ENCODE measurements at regions not wholly inside any gene's neighbourhood (a gene's known extent, or its start where the extent isn't known, plus 50 kb on each side); places are given as distances from the start of the nearest gene placed in this dataset.

DNA sequence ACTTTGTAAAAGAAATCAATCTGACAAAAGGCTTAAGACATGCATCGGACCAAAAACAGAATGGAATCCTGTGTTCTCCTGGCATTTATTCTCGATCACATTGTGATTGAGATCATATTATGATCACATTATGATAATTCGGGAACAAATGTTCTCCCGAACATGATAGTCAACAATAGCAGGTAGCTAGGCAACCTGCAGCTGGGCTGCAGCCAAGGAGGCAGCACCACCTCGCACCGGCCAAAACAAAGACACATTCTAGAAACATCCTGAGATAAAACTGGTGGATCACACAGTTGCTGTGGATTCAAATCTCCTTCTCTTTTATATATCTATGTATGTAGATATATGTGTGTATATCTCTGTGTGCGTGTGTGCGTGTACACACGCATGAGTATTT lies 480.6 kb upstream of the CYLC2 start:
- TF ChIP-seq, protein P1, sequence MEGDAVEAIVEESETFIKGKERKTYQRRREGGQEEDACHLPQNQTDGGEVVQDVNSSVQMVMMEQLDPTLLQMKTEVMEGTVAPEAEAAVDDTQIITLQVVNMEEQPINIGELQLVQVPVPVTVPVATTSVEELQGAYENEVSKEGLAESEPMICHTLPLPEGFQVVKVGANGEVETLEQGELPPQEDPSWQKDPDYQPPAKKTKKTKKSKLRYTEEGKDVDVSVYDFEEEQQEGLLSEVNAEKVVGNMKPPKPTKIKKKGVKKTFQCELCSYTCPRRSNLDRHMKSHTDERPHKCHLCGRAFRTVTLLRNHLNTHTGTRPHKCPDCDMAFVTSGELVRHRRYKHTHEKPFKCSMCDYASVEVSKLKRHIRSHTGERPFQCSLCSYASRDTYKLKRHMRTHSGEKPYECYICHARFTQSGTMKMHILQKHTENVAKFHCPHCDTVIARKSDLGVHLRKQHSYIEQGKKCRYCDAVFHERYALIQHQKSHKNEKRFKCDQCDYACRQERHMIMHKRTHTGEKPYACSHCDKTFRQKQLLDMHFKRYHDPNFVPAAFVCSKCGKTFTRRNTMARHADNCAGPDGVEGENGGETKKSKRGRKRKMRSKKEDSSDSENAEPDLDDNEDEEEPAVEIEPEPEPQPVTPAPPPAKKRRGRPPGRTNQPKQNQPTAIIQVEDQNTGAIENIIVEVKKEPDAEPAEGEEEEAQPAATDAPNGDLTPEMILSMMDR (IDR thresholded peaks at IDR 0.05), result no peak
- TF ChIP-seq POLR2AphosphoS5 (IDR thresholded peaks at IDR 0.05; ENCODE audit: low read depth, low read length), result no peak
- TF ChIP-seq, protein P2, sequence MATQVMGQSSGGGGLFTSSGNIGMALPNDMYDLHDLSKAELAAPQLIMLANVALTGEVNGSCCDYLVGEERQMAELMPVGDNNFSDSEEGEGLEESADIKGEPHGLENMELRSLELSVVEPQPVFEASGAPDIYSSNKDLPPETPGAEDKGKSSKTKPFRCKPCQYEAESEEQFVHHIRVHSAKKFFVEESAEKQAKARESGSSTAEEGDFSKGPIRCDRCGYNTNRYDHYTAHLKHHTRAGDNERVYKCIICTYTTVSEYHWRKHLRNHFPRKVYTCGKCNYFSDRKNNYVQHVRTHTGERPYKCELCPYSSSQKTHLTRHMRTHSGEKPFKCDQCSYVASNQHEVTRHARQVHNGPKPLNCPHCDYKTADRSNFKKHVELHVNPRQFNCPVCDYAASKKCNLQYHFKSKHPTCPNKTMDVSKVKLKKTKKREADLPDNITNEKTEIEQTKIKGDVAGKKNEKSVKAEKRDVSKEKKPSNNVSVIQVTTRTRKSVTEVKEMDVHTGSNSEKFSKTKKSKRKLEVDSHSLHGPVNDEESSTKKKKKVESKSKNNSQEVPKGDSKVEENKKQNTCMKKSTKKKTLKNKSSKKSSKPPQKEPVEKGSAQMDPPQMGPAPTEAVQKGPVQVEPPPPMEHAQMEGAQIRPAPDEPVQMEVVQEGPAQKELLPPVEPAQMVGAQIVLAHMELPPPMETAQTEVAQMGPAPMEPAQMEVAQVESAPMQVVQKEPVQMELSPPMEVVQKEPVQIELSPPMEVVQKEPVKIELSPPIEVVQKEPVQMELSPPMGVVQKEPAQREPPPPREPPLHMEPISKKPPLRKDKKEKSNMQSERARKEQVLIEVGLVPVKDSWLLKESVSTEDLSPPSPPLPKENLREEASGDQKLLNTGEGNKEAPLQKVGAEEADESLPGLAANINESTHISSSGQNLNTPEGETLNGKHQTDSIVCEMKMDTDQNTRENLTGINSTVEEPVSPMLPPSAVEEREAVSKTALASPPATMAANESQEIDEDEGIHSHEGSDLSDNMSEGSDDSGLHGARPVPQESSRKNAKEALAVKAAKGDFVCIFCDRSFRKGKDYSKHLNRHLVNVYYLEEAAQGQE (IDR thresholded peaks at IDR 0.05; ENCODE audit: insufficient read depth in 1 of 2, low read depth in 2 of 2, low read length in 1 of 2), result no peak
- TF ChIP-seq SIN3A (IDR thresholded peaks at IDR 0.05; ENCODE audit: borderline replicate concordance, insufficient read depth, low read depth, low read length), result no peak
- TF ChIP-seq TCF7L2 (IDR thresholded peaks at IDR 0.05; ENCODE audit: low read depth, low read length), result no peak
